AG04450 (cell line): ENCODE measurements at regions not wholly inside any gene's neighbourhood (a gene's known extent, or its start where the extent isn't known, plus 50 kb on each side); places are given as distances from the start of the nearest gene placed in this dataset.

Experiments used
- CTCF ChIA-PET: fragments of 300-600, 350-600 bp; formaldehyde crosslinking; extraction: SDS; loops from one replicate; lab custom pipeline; 2022; ENCODE audit warnings: antibody characterized with exemption, inconsistent platforms; lab: Charles Lee
- POLR2A ChIA-PET: fragments of 350-600 bp; formaldehyde crosslinking; extraction: SDS; loops from one replicate; lab custom pipeline; 2021; ENCODE audit warnings: antibody characterized with exemption, inconsistent platforms; lab: Yijun Ruan, JAX
- DNase-seq: peaks from one replicate; pipeline ENCODE4 v3.0.0-alpha.2; 2011; ENCODE audit warnings: low read depth, low spot score
- H3K27ac ChIP-seq: one replicate; pipeline ENCODE4 v1.5.1; 2012; ENCODE audit warnings: low read depth, low read length, control low read depth
- H3K27me3 ChIP-seq: one replicate; pipeline ENCODE4 v1.6.0; 2012; ENCODE audit warnings: low read length; ENCODE audit not compliant: control insufficient read depth, insufficient read depth
- H3K4me3 ChIP-seq: 2 replicates; pipeline ENCODE4 v1.5.1; 2011; ENCODE audit warnings: mild to moderate bottlenecking, low read depth, low read length, control low read depth
- H3K9me3 ChIP-seq: 2 replicates; pipeline ENCODE4 v1.5.1; 2012; ENCODE audit warnings: low read length; ENCODE audit not compliant: control insufficient read depth, insufficient read depth
- TF ChIP-seq, protein P1 (sequence below): IDR thresholded peaks from 2 replicates; pipeline ENCODE4 v1.5.1; 2011; ENCODE audit warnings: low read depth, low read length, control low read depth, inconsistent platforms

GRCh38 chr2:8039732-8040131, 642.1 kb upstream of the ID2 start:
- ChIA-PET CTCF (no interaction called here), POLR2A (no interaction called here)
- DNase-seq: no peak
- TF ChIP-seq, protein P1, sequence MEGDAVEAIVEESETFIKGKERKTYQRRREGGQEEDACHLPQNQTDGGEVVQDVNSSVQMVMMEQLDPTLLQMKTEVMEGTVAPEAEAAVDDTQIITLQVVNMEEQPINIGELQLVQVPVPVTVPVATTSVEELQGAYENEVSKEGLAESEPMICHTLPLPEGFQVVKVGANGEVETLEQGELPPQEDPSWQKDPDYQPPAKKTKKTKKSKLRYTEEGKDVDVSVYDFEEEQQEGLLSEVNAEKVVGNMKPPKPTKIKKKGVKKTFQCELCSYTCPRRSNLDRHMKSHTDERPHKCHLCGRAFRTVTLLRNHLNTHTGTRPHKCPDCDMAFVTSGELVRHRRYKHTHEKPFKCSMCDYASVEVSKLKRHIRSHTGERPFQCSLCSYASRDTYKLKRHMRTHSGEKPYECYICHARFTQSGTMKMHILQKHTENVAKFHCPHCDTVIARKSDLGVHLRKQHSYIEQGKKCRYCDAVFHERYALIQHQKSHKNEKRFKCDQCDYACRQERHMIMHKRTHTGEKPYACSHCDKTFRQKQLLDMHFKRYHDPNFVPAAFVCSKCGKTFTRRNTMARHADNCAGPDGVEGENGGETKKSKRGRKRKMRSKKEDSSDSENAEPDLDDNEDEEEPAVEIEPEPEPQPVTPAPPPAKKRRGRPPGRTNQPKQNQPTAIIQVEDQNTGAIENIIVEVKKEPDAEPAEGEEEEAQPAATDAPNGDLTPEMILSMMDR: no peak
- Histone ChIP-seq H3K27ac (no peak overlapping the region), H3K9me3 (no peaks in the 10 kb centered on the region), H3K27me3 (no peaks in the 10 kb centered on the region), H3K4me3 (no peak overlapping the region)

DNA sequence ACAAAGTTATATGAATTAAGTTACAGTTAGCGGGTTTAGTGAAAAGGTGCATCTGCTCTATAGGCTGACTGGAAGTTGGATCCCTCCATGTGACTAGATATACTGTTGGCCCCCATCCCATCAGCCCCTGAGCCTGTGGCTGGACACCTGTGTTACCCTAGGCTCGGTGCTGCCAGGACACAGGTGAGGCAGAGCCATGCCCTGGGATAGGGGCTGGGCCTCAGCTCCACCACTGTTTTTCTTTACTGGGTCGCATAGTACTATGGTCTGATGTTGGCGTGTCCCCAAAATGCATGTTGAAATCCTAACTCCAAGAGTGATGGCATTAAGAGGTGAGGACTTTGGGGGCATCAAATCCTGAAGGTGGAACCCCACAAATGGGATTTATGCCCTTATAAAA, 638.6 kb upstream of the ID2 start:
- TF ChIP-seq, protein P1: no peak
- no peak for DNase-seq
- ChIA-PET CTCF (no interaction called here), POLR2A (no interaction called here)
- H3K27ac ChIP-seq: no peak overlapping the region
- H3K4me3 ChIP-seq: no peak overlapping the region
- no peaks in the 10 kb centered on the region for H3K9me3 ChIP-seq
- peaks cover 3% of the 10 kb centered on the region for H3K27me3 ChIP-seq

DNA sequence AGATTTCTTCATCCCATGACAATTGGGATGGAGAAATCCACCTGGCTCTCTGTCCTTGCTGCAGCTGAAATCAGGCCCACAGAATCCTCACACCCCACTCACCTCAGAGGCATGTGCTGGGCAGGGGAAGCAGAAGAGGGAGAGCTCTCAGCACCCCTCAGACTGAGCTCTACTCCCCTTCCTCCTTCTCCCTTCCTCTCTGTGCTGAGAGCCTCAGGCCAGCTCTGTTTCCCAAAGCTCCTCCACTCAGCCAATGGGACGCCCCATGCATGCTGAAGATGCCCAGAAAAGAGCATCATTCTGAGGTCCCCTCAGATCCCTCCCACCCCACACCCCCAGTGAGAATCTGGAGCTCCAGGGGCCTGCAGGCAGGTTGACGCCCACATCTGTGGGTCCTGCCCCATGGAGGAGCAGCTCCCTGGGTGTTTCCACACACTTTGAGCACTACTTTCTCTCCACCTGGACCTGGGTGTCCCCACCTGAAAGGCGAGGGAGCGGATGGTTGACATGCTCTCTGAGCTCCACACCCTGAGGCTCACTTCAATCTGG, 637.7 kb upstream of the ID2 start:
- H3K27me3 ChIP-seq: peaks cover 3% of the 10 kb centered on the region

DNA sequence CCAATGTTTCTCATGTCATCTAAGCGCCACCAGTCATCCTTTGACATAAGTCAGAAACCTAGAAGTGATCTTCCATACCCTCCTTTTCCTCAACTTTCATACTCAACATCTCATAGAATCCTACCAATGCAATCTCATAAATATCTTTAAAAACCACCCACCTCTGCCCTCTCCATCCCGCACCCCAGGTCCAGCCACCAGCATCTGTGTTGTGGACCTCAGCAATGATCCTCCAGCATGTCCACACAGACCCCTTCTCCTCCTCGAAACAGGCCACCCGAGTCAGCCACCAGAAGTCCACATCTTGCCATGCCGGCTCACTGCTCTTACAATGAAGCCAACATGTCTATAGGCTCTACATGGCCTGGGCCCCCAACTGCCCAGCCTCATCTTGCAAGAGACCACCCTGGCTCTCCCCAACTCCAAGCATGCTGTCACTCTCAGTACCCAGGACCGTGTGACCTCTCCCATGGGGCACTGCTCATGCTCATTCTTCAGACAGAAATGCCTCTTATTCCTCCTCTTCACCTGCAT, 636.7 kb upstream of the ID2 start:
- Histone ChIP-seq H3K27me3 (peaks cover 3% of the 10 kb centered on the region), H3K9me3 (no peaks in the 10 kb centered on the region), H3K27ac (no peak overlapping the region), H3K4me3 (no peak overlapping the region)
- POLR2A ChIA-PET: no interaction called here
- DNase-seq: no peak
- TF ChIP-seq, protein P1: no peak
- CTCF ChIA-PET: no interaction called here

More for the DNA sequence above, 637.7 kb upstream of the ID2 start:
- H3K9me3 ChIP-seq: no peaks in the 10 kb centered on the region
- POLR2A ChIA-PET: no interaction called here
- no peak for DNase-seq
- no peak overlapping the region for H3K27ac ChIP-seq
- CTCF ChIA-PET: no interaction called here
- TF ChIP-seq, protein P1: no peak
- no peak overlapping the region for H3K4me3 ChIP-seq

DNA sequence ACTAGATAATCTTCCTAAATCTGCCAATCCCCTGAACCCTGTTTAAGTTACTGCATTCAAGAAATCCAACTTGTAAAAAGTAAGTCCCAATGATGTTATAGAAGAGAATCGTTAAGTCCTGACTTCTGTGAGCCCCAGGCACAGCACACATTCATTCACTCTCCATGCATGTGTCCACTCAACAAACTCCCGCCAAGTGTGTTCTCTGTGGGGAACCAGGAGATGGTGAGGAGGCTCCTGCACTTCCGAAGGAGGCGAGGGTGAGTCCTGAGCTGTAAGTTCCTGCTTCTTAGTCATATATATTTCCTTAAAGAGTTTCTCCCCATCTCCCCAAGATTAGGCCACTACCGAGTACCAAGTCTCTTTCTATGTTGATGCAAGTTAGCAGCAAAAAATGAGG, 635.0 kb upstream of the ID2 start:
- Histone ChIP-seq H3K4me3 (no peak overlapping the region), H3K9me3 (no peaks in the 10 kb centered on the region), H3K27ac (no peak overlapping the region), H3K27me3 (peaks cover 3% of the 10 kb centered on the region)
- no peak for DNase-seq
- ChIA-PET POLR2A (no interaction called here), CTCF (no interaction called here)
- TF ChIP-seq, protein P1: no peak
